AML-193 (cell line): ENCODE measurements at regions not wholly inside any gene's neighbourhood (a gene's known extent, or its start where the extent isn't known, plus 50 kb on each side); places are given as distances from the start of the nearest gene placed in this dataset.
"Not testable (repeated sequence)": the region's sequence is repeated elsewhere in the genome, so short reads cannot be mapped to it uniquely, and the experiment has no call there.

Experiments used
- DNase-seq, 2 experiments: peaks; one replicate each; lab custom pipeline; 2025; lab: John Stamatoyannopoulos, UW

DNA sequence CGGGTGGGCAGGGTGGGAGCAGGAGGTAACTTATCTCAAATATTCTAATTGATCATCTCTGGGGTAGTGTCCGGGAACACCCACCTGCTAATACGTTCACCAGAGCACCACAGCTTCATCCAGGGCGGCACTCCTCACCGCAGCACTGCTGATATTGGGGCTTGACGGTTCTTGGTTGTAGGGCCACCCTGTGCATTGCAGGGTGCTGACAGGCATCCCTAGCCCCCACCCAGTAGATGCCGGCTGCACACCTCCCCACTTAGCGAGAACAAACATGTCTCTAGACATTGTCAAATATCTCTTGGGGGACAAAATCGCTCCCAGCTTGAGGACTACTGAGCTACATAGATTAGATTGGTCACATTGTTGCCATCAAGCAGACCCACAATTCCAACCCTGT is 73.9 kb upstream of the WASF3 start:
- DNase-seq, result no peak

GRCh38 chr13:26484196-26484595 is 73.3 kb upstream of the WASF3 start:
- no peak for DNase-seq

- no peak for DNase-seq
Observed at GRCh38 chr13:26485288-26485687, 72.2 kb upstream of the WASF3 start.

DNA sequence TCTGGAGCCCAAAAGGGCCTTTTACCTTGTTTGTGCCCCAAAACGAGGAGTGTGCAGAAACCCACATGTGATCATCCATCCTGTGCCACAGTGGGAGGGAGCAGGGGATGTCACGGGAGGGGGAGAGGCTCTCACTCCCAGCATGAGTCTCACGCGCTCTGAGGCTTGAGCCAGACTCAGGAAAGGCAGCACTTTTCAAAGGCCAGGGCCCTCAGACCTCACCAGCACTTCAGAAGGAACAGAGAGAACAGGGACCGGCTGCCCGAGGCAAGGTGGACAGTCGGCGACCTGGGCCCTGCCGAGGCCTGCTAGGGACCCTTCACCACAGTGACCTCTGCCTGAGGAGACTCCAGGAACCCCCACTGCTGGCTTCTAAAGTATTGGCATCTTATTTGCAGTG is 71.7 kb upstream of the WASF3 start:
- no peak for DNase-seq

DNA sequence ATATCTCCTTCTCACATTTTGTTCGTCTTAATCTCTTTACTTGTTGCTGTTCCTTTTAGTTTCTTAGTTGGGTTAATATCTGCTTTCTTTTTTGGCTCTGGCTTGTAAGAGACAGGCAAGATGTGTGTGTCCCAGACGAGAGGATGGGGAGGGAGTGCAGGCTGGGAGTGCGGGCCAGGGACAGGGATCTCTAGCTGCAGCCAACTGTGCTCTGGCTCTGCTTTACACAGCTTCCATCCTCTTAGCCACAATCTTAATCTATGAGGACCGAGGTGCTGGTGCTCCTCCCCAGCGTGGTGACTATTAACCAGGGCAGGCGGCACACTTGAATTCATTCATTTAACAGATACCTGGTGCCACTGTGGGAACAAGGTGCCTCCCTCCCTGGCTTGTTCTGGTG is 70.9 kb upstream of the WASF3 start:
- no peak for DNase-seq

- DNase-seq, result no peak
Observed at GRCh38 chr13:26487781-26488180, 69.7 kb upstream of the WASF3 start.

- DNase-seq, result no peak
Observed at GRCh38 chr13:26488236-26489003, 69.1 kb upstream of the WASF3 start.

GRCh38 chr13:26492301-26492700 is 65.2 kb upstream of the WASF3 start:
- not testable (repeated sequence) for DNase-seq

DNA sequence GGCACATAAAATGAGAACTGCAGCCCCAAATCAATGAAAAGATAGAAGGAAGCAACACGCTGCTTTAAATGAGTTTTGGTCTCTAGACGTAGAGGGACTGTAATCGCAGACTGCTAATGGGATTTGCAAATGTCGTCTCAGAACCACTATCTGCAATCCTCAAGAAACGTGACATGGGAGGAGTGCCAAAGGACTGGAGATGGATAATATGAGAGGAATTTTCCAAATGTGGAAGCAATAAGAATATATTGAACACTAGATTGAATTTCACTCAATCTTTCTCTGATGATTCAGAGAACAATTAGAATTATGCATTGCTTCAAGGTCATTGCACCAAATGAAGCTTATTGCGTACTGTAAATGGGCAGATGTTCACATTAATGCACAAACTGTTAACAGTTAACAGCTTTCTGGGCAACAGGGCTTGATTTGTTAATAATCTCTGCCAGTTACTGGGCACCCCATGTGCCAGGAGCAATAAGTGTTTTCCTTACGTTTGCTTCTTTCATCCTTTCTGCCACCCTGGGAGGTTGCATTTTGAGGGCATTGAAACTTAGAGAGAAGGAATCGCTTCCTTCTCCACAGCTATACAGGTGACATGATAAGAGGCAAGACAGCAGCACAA is 62.8 kb upstream of the WASF3 start:
- DNase-seq, result no peak

DNA sequence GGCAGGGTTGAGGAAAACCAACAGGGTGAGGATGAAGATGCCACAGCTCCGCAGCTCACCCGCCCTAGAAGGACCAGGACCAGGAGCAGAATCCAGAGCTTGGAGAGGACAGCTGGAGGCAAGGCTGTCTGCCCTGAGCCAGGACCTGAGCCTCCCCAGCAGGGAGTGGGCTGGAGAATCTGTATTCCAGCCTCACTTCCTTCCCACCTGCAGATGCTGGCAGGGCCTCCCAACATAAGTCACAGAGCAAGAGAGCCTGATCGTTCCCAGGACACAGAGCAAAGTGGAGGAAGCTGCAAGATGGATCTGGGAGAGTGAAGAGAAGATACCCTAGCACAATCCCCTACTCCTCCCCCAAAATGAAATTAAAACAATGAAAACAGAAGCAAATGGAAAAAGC is 61.7 kb upstream of the WASF3 start:
- DNase-seq, result no peak

DNA sequence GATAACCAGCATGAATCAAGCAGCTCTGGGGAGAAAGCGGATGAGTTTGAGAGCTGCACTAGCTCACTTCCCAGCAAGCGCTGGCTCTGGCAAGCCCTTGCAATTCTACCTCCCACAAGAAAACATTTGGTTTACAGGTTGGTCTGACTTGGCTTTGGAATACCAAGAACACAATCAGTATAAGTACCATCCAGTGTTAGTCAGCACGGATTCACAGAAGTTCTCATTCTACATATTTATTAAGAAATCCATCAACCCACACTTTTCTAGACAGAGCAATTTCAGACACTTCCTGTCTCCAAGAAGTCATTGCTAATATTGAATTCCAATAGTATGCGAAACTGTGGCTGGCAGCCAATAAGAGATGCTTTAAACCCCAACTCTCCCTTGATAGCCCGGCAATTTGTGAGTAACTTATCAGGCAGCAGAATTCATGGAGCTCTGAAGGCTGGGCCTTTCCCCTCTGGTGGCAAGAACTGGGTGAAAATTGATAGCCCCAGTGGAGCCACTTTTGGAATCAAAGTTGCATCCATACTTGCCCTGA is 59.4 kb upstream of the WASF3 start:
- no peak for DNase-seq

- DNase-seq, result no peak
Observed at GRCh38 chr13:26498656-26499601, 58.6 kb upstream of the WASF3 start.

DNA sequence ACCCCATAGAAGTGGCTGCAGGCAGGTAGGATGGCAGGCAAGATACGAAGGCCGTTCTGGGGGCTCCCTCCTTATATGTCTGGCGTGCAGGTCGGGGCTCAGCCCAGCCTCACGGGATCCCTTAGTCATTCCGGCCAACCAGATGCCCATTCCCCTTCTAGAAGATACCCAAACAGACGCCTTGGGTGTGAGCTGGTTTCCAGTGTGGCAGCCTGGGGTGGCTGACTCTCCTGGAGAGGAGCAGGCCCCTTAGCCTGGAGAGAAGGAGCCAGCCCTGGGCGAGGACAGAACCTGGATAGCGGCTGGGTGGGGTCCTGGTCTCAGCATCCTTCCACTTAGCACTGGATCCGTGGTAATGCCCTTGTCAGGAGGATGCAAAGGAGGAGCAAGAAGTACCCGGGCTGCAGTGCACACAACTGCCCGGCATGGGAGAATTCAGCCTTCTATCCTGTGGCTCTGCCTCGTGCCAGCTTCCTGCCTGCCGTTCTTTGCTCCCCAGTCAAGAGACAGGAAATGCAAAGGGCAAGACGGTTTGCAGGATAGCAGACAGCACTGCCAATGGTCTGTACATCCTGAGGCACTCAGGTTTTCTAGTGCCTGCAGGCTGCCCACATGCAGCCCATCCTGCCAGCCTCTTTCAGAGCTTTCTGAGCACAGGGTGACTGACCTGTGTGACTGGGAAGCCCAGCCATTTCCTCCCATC is 56.7 kb upstream of the WASF3 start:
- DNase-seq, result no peak

- DNase-seq, result no peak
Observed at GRCh38 chr13:26501641-26502040, 55.8 kb upstream of the WASF3 start.

- no peak for DNase-seq
Observed at GRCh38 chr13:26502826-26503225, 54.7 kb upstream of the WASF3 start.

GRCh38 chr13:26503826-26504594 is 53.5 kb upstream of the WASF3 start:
- DNase-seq, result no peak
